ENCODE measurements at regions not wholly inside any gene's neighbourhood (a gene's known extent, or its start where the extent isn't known, plus 50 kb on each side); places are given as distances from the start of the nearest gene placed in this dataset.

- no TSS peak for BruUV-seq (replicated peaks)
- TF ChIP-seq MAX (IDR thresholded peaks at IDR 0.05; ENCODE audit: insufficient read depth, insufficient read length) (no peak), POLR2AphosphoS5 (IDR thresholded peaks at IDR 0.05; ENCODE audit: insufficient read depth, low read depth, low read length) (no peak), POLR2A (IDR thresholded peaks at IDR 0.05; ENCODE audit: low read depth, low read length) (no peak), GATA2 (IDR thresholded peaks at IDR 0.05; ENCODE audit: insufficient read depth, insufficient read length, low read depth, low read length) (no peak)
- POLR2A ChIA-PET: no interaction called here
Observed at GRCh38 chr4:24116107-24116506, 226.3 kb upstream of the PPARGC1A start.

GRCh38 chr4:24114919-24115500, 225.2 kb upstream of the PPARGC1A start:
- TF ChIP-seq JUN (IDR thresholded peaks at IDR 0.05; ENCODE audit: borderline replicate concordance, insufficient read depth, insufficient read length, low read depth) (no peak), MYC (IDR thresholded peaks at IDR 0.05; ENCODE audit: low read depth, low read length) (no peak)
- Histone ChIP-seq H3K4me1 (ENCODE audit: control insufficient read depth, extremely low read depth, insufficient read depth, low read length) (no peaks in the 10 kb centered on the region), H2AFZ (ENCODE audit: low read depth, low read length) (no peak overlapping the region), H3K9me3 (replicated peaks; ENCODE audit: control insufficient read depth, insufficient read depth, low read length) (peaks cover 2% of the 10 kb centered on the region), H3K27me3 (ENCODE audit: control insufficient read depth in 2 of 2, insufficient read depth in 2 of 2, low read length in 2 of 2) (no peaks in the 10 kb centered on the region), H3K27ac (ENCODE audit: insufficient read depth, low read depth, low read length) (no peak overlapping the region), H3K9ac (replicated peaks; ENCODE audit: extremely low read depth, insufficient read depth, low read length) (no peak overlapping the region), H3K9me1 (replicated peaks; ENCODE audit: control insufficient read depth, extremely low read depth, insufficient read depth, low read length) (no peaks in the 10 kb centered on the region), H3K36me3 (ENCODE audit: control insufficient read depth in 2 of 2, extremely low read depth in 1 of 2, insufficient read depth in 2 of 2, low read length in 2 of 2) (no peaks in the 10 kb centered on the region), H3K79me2 (ENCODE audit: control insufficient read depth, insufficient read depth, low read length) (no peaks in the 10 kb centered on the region), H3K4me3 (replicated peaks in 1 of 3; ENCODE audit: insufficient read depth in 1 of 3, low read depth in 1 of 3, low read length in 3 of 3) (no peak overlapping the region), H3K4me2 (ENCODE audit: insufficient read depth, low read length) (no peak overlapping the region), H4K20me1 (replicated peaks; ENCODE audit: control insufficient read depth, extremely low read depth, insufficient read depth, low read length) (no peaks in the 10 kb centered on the region)
- no TSS peak for BruUV-seq (replicated peaks)
- dilution Hi-C loops (cut with MboI; ENCODE audit: extremely low pct_ligation_motif_present, low sequenced_read_pairs) (no loop called here), intact Hi-C loops (cut with micrococcal nuclease) (no loop called here)
- CTCF ChIA-PET: no interaction called here
- FAIRE-seq (no peak), DNase-seq (ENCODE audit: low read depth, low spot score) (no peak)
- POLR2A ChIA-PET: no interaction called here

More at GRCh38 chr4:24116107-24116506, 226.3 kb upstream of the PPARGC1A start:
- CTCF ChIA-PET: no interaction called here
- Histone ChIP-seq H3K27me3 (ENCODE audit: control insufficient read depth in 2 of 2, insufficient read depth in 2 of 2, low read length in 2 of 2) (no peaks in the 10 kb centered on the region), H3K9ac (replicated peaks; ENCODE audit: extremely low read depth, insufficient read depth, low read length) (no peak overlapping the region), H3K27ac (ENCODE audit: insufficient read depth, low read depth, low read length) (no peak overlapping the region), H3K4me1 (ENCODE audit: control insufficient read depth, extremely low read depth, insufficient read depth, low read length) (no peaks in the 10 kb centered on the region), H2AFZ (ENCODE audit: low read depth, low read length) (no peak overlapping the region), H3K4me2 (ENCODE audit: insufficient read depth, low read length) (no peak overlapping the region), H3K79me2 (ENCODE audit: control insufficient read depth, insufficient read depth, low read length) (no peaks in the 10 kb centered on the region), H3K36me3 (ENCODE audit: control insufficient read depth in 2 of 2, extremely low read depth in 1 of 2, insufficient read depth in 2 of 2, low read length in 2 of 2) (no peaks in the 10 kb centered on the region), H3K9me1 (replicated peaks; ENCODE audit: control insufficient read depth, extremely low read depth, insufficient read depth, low read length) (no peaks in the 10 kb centered on the region), H3K4me3 (replicated peaks in 1 of 3; ENCODE audit: insufficient read depth in 1 of 3, low read depth in 1 of 3, low read length in 3 of 3) (no peak overlapping the region), H4K20me1 (replicated peaks; ENCODE audit: control insufficient read depth, extremely low read depth, insufficient read depth, low read length) (no peaks in the 10 kb centered on the region), H3K9me3 (replicated peaks; ENCODE audit: control insufficient read depth, insufficient read depth, low read length) (peaks cover 4% of the 10 kb centered on the region)
- intact Hi-C loops (cut with micrococcal nuclease) (no loop called here), dilution Hi-C loops (cut with MboI; ENCODE audit: extremely low pct_ligation_motif_present, low sequenced_read_pairs) (no loop called here)
- FAIRE-seq: no peak
- DNase-seq (ENCODE audit: low read depth, low spot score): no peak

All from endothelial cell of umbilical vein (primary cell).